Suprapubic skin (tissue), 4 donors: ENCODE measurements at regions not wholly inside any gene's neighbourhood (a gene's known extent, or its start where the extent isn't known, plus 50 kb on each side); places are given as distances from the start of the nearest gene placed in this dataset.

Source experiments
- CTCF ChIP-seq, 2 donors: fragments of 200-600 bp in 1 of 2; fragments of 450-650 bp in 1 of 2; sonication (generic) in 1 of 2; IDR thresholded peaks; one replicate each; pipeline ENCODE4 v1.5.1; 2016 to 2019; ENCODE audit warnings: antibody characterized with exemption in 2 of 2, mild to moderate bottlenecking in 1 of 2, moderate library complexity in 1 of 2
- POLR2A ChIP-seq, 2 donors: fragments of 450-650 bp; IDR thresholded peaks; one replicate each; pipeline ENCODE4 v1.6.1; 2017; ENCODE audit warnings: antibody characterized with exemption in 2 of 2, mild to moderate bottlenecking in 2 of 2, moderate library complexity in 2 of 2
- POLR2AphosphoS5 ChIP-seq, 3 donors: sonication (generic); formaldehyde crosslinking; IDR thresholded peaks; one replicate each; pipeline ENCODE4 v1.6.1; 2017; ENCODE audit warnings: antibody characterized with exemption in 3 of 3

- TF ChIP-seq CTCF (IDR thresholded peaks at IDR 0.05), result no peak
- TF ChIP-seq POLR2AphosphoS5 (IDR thresholded peaks at IDR 0.05), result no peak
- TF ChIP-seq POLR2A (IDR thresholded peaks at IDR 0.05), result no peak
Observed at GRCh38 chr4:104577405-104577804, 82.7 kb upstream of the CXXC4 start.
